Panc1 (cell line): ENCODE measurements at regions not wholly inside any gene's neighbourhood (a gene's known extent, or its start where the extent isn't known, plus 50 kb on each side); places are given as distances from the start of the nearest gene placed in this dataset.

ENCODE experiments used
- ATAC-seq: fragments of 200-7000 bp; cut with Tn5 transposase; 2 replicates; pipeline ENCODE4 v1.9.1; 2020; ENCODE audit warnings: mild to moderate bottlenecking, moderate library complexity
- BruUV-seq: library from RNA; stranded (reverse); fragments of 400-500 nt; replicated peaks from 2 replicates; lab custom pipeline; 2021; lab: Mats Ljungman, UMichigan
- CTCF ChIA-PET: fragments of 300-600 bp; sonication (Branson Sonifier 250); formaldehyde crosslinking; loops from one replicate; lab custom pipeline; 2022; ENCODE audit warnings: antibody characterized with exemption; lab: Charles Lee
- POLR2A ChIA-PET: fragments of 300-600 bp; sonication (Branson Sonifier 250); formaldehyde crosslinking; loops from one replicate; lab custom pipeline; 2022; ENCODE audit warnings: antibody characterized with exemption; lab: Charles Lee
- DNase-seq: peaks from one replicate; pipeline ENCODE4 v3.0.0-alpha.2; 2010; ENCODE audit warnings: low read depth, low spot score
- H3K27ac ChIP-seq: 2 replicates; pipeline ENCODE4 v1.5.1; 2011; ENCODE audit warnings: mild to moderate bottlenecking, low read length, inconsistent platforms
- H3K27me3 ChIP-seq: fragments of 200-500 bp; sonication (Bioruptor generic); 2 replicates; pipeline ENCODE4 v1.6.0; 2014; ENCODE audit warnings: low read length, inconsistent platforms; ENCODE audit not compliant: control insufficient read depth, insufficient read depth
- H3K36me3 ChIP-seq: fragments of 200-500 bp; sonication (Bioruptor generic); 2 replicates; pipeline ENCODE4 v1.5.1; 2014; ENCODE audit warnings: inconsistent platforms, mild to moderate bottlenecking, low read length, moderate library complexity; ENCODE audit not compliant: control insufficient read depth, insufficient read depth
- H3K4me1 ChIP-seq: 2 replicates; pipeline ENCODE4 v1.5.1; 2011; ENCODE audit warnings: inconsistent platforms, mild to moderate bottlenecking, low read length, moderate library complexity; ENCODE audit not compliant: control insufficient read depth, insufficient read depth
- H3K4me3 ChIP-seq, 2 experiments: 2 replicates each; pipeline ENCODE4 v1.5.1; 2011 to 2012; ENCODE audit warnings: low read depth in 2 of 2, low read length in 2 of 2, mild to moderate bottlenecking in 2 of 2, inconsistent platforms in 1 of 2, moderate library complexity in 1 of 2
- H3K9me3 ChIP-seq: fragments of 200-500 bp; sonication (Bioruptor generic); 2 replicates; pipeline ENCODE4 v1.5.1; 2014; ENCODE audit warnings: low read depth, mild to moderate bottlenecking, inconsistent platforms, low read length, moderate library complexity; ENCODE audit not compliant: control insufficient read depth, insufficient read depth
- CTCF ChIP-seq: fragments of 450-650 bp; IDR thresholded peaks from 2 replicates; pipeline ENCODE4 v1.5.1; 2017; ENCODE audit warnings: mild to moderate bottlenecking
- POLR2AphosphoS5 ChIP-seq: IDR thresholded peaks from 2 replicates; pipeline ENCODE4 v1.6.1; 2012; ENCODE audit warnings: mild to moderate bottlenecking, low read depth, low read length, moderate library complexity
- REST ChIP-seq, 2 experiments: IDR thresholded peaks; 2 replicates each; pipeline ENCODE4 v1.6.1; 2011 to 2012; ENCODE audit warnings: low read depth in 2 of 2, control low read depth in 1 of 2, low read length in 1 of 2, mild to moderate bottlenecking in 1 of 2, moderate library complexity in 1 of 2; ENCODE audit not compliant: insufficient read depth in 1 of 2
- SIN3A ChIP-seq: IDR thresholded peaks from 2 replicates; pipeline ENCODE4 v1.6.1; 2012; ENCODE audit warnings: low read depth, mild to moderate bottlenecking, low read length, moderate library complexity, borderline replicate concordance; ENCODE audit not compliant: insufficient read depth
- TCF7L2 ChIP-seq: IDR thresholded peaks from 2 replicates; pipeline ENCODE4 v1.6.1; 2011; ENCODE audit warnings: mild to moderate bottlenecking, low read depth, low read length, inconsistent platforms
- in situ Hi-C: cut with HindIII; loops from 2 replicates; pipeline ENCODE4 v1.10.0; 2016; ENCODE audit warnings: low sequenced_read_pairs, low pct_unique_long_range_greater_than_20kb
- intact Hi-C: fragments of 100-400 bp; cut with micrococcal nuclease; formaldehyde crosslinking; loops from one replicate; pipeline ENCODE4 v1.10.0; 2022; ENCODE audit not compliant: unreplicated experiment

GRCh38 chr14:34250959-34251358 is 211.1 kb downstream of the SPTSSA start:
- no TSS peak for BruUV-seq
- Histone ChIP-seq H3K36me3 (no peaks in the 10 kb centered on the region), H3K27ac (no peak overlapping the region), H3K4me1 (no peaks in the 10 kb centered on the region), H3K9me3 (no peaks in the 10 kb centered on the region), H3K27me3 (no peaks in the 10 kb centered on the region; the same call in 1 of the 2 replicates), H3K4me3 (no peak overlapping the region)
- ATAC-seq (no peak), DNase-seq (no peak)
- no peak for TF ChIP-seq REST (IDR thresholded peaks at IDR 0.05; ENCODE audit: insufficient read depth in 1 of 2, low read depth in 2 of 2, low read length in 1 of 2)
- no peak for TF ChIP-seq CTCF
- TF ChIP-seq POLR2AphosphoS5 = no peak
- TF ChIP-seq TCF7L2 = no peak
- no peak for TF ChIP-seq SIN3A
- CTCF ChIA-PET = no interaction called here
- intact Hi-C loops = no loop called here
- POLR2A ChIA-PET = no interaction called here
- in situ Hi-C loops = no loop called here

- intact Hi-C loops (no loop called here), in situ Hi-C loops (no loop called here)
- no TSS peak for BruUV-seq
- H3K4me3 ChIP-seq = no peak overlapping the region
- DNase-seq = no peak
- ATAC-seq = no peak
- H3K27me3 ChIP-seq = no peaks in the 10 kb centered on the region; the same call in 1 of the 2 replicates
- H3K36me3 ChIP-seq = no peaks in the 10 kb centered on the region
- H3K4me1 ChIP-seq = no peaks in the 10 kb centered on the region
- ChIA-PET POLR2A (interaction anchor here (0.5 kb wide), 1 partner anchor 124 kb away, joined by 3 read pairs; no protein-coding TSS in a partner anchor), CTCF (no interaction called here)
- no peak overlapping the region for H3K27ac ChIP-seq
- no peaks in the 10 kb centered on the region for H3K9me3 ChIP-seq
- no peak for TF ChIP-seq SIN3A
- TF ChIP-seq TCF7L2 = no peak
- TF ChIP-seq CTCF = no peak
- no peak for TF ChIP-seq REST (IDR thresholded peaks at IDR 0.05; ENCODE audit: insufficient read depth in 1 of 2, low read depth in 2 of 2, low read length in 1 of 2)
- TF ChIP-seq POLR2AphosphoS5 = no peak
Measured at GRCh38 chr14:34247605-34248004, 214.4 kb downstream of the SPTSSA start.
